Prostate gland (tissue), 2 donors: ENCODE measurements at regions not wholly inside any gene's neighbourhood (a gene's known extent, or its start where the extent isn't known, plus 50 kb on each side); places are given as distances from the start of the nearest gene placed in this dataset.

Experiments
- DNase-seq: peaks from one replicate; pipeline ENCODE4 v3.0.0-alpha.2; 2019; ENCODE audit warnings: low spot score
- H3K27ac ChIP-seq, 2 donors: fragments of 200-600 bp; sonication (generic); 2 replicates each; pipeline ENCODE4 v1.5.1; 2017 to 2019
- H3K27me3 ChIP-seq: fragments of 200-600 bp; sonication (generic); replicated peaks from 2 replicates; pipeline ENCODE4 v1.5.1; 2019; ENCODE audit not compliant: insufficient read depth
- H3K36me3 ChIP-seq, 2 donors: fragments of 200-600 bp; sonication (generic); 1 replicate in 1 of 2; 2 replicates in 1 of 2; pipeline versions ENCODE4 v1.5.1 to v1.8.1; 2017 to 2019
- H3K4me1 ChIP-seq: fragments of 200-600 bp; sonication (generic); replicated peaks from 2 replicates; pipeline ENCODE4 v1.5.1; 2019
- H3K4me3 ChIP-seq, 2 donors: fragments of 200-600 bp; sonication (generic); 2 replicates each; pipeline ENCODE4 v1.5.1; 2017 to 2019
- H3K9me3 ChIP-seq: fragments of 200-600 bp; sonication (generic); 2 replicates; pipeline ENCODE4 v1.5.1; 2017
- CTCF ChIP-seq, 4 experiments: fragments of 200-600 bp in 2 of 4; fragments of 450-650 bp in 2 of 4; sonication (generic) in 2 of 4; IDR thresholded peaks; 1 replicate in 3 of 4; 2 replicates in 1 of 4; pipeline ENCODE4 v1.5.1; 2016 to 2019; ENCODE audit warnings: antibody characterized with exemption in 4 of 4, mild to moderate bottlenecking in 2 of 4, moderate library complexity in 2 of 4
- POLR2A ChIP-seq: fragments of 450-650 bp; IDR thresholded peaks from one replicate; pipeline ENCODE4 v1.6.1; 2016; ENCODE audit warnings: antibody characterized with exemption, mild to moderate bottlenecking
- POLR2AphosphoS5 ChIP-seq: sonication (generic); formaldehyde crosslinking; IDR thresholded peaks from one replicate; pipeline ENCODE4 v1.6.1; 2017; ENCODE audit warnings: antibody characterized with exemption
- WGBS: methylation state at CpG from one replicate; pipeline ENCODE4 v1.1.5; 2018; 5-methylcytosine and 5-hydroxymethylcytosine counted together
- intact Hi-C: fragments of 100-400 bp; cut with DNase I; formaldehyde crosslinking; loops from one replicate; pipeline ENCODE4 v1.14.2; 2022

GRCh38 chr3:164208048-164208447, 870.2 kb downstream of the SI start:
- no peak overlapping the region for H3K27ac ChIP-seq
- H3K4me3 ChIP-seq, result no peak overlapping the region
- no peaks in the 10 kb centered on the region for H3K9me3 ChIP-seq
- no peaks in the 10 kb centered on the region for H3K27me3 ChIP-seq
- TF ChIP-seq CTCF (IDR thresholded peaks at IDR 0.05) (no peak), POLR2A (no peak), POLR2AphosphoS5 (no peak)
- intact Hi-C loops, result no loop called here
- no peaks in the 10 kb centered on the region for H3K4me1 ChIP-seq
- DNase-seq, result no peak
- WGBS, result 87% methylated on average over 2 of the region's 2 CpGs
- no peaks in the 10 kb centered on the region for H3K36me3 ChIP-seq

- no peak overlapping the region for H3K4me3 ChIP-seq
- 8% methylated on average over 1 of the region's 1 CpG for WGBS
- H3K36me3 ChIP-seq, result no peaks in the 10 kb centered on the region
- DNase-seq, result no peak
- H3K9me3 ChIP-seq, result no peaks in the 10 kb centered on the region
- TF ChIP-seq POLR2A, result no peak
- TF ChIP-seq POLR2AphosphoS5, result no peak
- H3K27ac ChIP-seq, result no peak overlapping the region
- intact Hi-C loops, result no loop called here
- H3K27me3 ChIP-seq, result no peaks in the 10 kb centered on the region
- no peaks in the 10 kb centered on the region for H3K4me1 ChIP-seq
Measured at GRCh38 chr3:164200053-164200823, 878.1 kb downstream of the SI start.

- no peak for DNase-seq
- Histone ChIP-seq H3K27me3 (no peaks in the 10 kb centered on the region), H3K9me3 (no peaks in the 10 kb centered on the region), H3K27ac (no peak overlapping the region), H3K4me3 (no peak overlapping the region), H3K36me3 (no peaks in the 10 kb centered on the region), H3K4me1 (no peaks in the 10 kb centered on the region)
- TF ChIP-seq CTCF (IDR thresholded peaks at IDR 0.05) (no peak), POLR2AphosphoS5 (no peak), POLR2A (no peak)
- intact Hi-C loops, result no loop called here
- WGBS, result 100% methylated on average over 2 of the region's 2 CpGs
Measured at GRCh38 chr3:164196477-164196876, 881.8 kb downstream of the SI start.

GRCh38 chr3:164194842-164195241, 883.5 kb downstream of the SI start:
- Histone ChIP-seq H3K36me3 (no peaks in the 10 kb centered on the region), H3K9me3 (no peaks in the 10 kb centered on the region), H3K27ac (no peak overlapping the region), H3K4me3 (no peak overlapping the region), H3K27me3 (no peaks in the 10 kb centered on the region), H3K4me1 (no peaks in the 10 kb centered on the region)
- TF ChIP-seq POLR2AphosphoS5 (no peak), POLR2A (no peak), CTCF (IDR thresholded peaks at IDR 0.05) (no peak)
- no peak for DNase-seq
- intact Hi-C loops, result no loop called here
- 87% methylated on average over 2 of the region's 2 CpGs for WGBS

- no peak for TF ChIP-seq CTCF (IDR thresholded peaks at IDR 0.05)
- TF ChIP-seq POLR2A, result no peak
- no peak for TF ChIP-seq POLR2AphosphoS5
- no peaks in the 10 kb centered on the region for H3K4me1 ChIP-seq
- H3K9me3 ChIP-seq, result no peaks in the 10 kb centered on the region
- no peaks in the 10 kb centered on the region for H3K36me3 ChIP-seq
- H3K27ac ChIP-seq, result no peak overlapping the region
- DNase-seq, result no peak
- 85% methylated on average over 4 of the region's 4 CpGs for WGBS
- intact Hi-C loops, result no loop called here
- no peak overlapping the region for H3K4me3 ChIP-seq
- H3K27me3 ChIP-seq, result no peaks in the 10 kb centered on the region
Measured at GRCh38 chr3:164192974-164193373, 885.3 kb downstream of the SI start.
